GM21423 (cell line): ENCODE measurements at regions not wholly inside any gene's neighbourhood (a gene's known extent, or its start where the extent isn't known, plus 50 kb on each side); places are given as distances from the start of the nearest gene placed in this dataset.
A peak's percentile ranks its signal among the peaks of the same experiment; 100 is the strongest.

Source experiments
- ATAC-seq: cut with Tn5 transposase; IDR thresholded peaks from one replicate; pipeline ENCODE4 v1.9.1; 2021; ENCODE audit warnings: mild to moderate bottlenecking, moderate library complexity; ENCODE audit not compliant: unreplicated experiment

DNA sequence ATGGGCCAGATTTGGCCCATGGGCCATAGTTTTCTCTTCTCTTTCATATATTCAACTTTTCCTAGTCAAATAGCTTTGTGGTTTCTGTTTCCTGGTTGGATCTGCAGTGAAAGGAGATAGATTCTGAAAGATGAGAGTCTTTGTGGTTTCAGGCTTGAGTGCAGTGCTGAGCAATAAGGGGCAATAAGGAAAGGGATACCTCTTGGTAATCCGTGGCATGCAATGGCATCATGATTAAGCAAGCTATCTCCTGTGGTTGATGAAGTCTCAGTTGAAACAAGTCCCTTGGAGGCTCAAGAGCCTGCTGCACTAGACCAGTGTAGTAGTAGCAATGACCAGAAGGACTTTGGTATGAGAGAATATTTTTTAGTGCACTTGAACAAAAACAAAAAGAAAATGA is 187.7 kb upstream of the CNTNAP2 start:
- ATAC-seq: no peak

DNA sequence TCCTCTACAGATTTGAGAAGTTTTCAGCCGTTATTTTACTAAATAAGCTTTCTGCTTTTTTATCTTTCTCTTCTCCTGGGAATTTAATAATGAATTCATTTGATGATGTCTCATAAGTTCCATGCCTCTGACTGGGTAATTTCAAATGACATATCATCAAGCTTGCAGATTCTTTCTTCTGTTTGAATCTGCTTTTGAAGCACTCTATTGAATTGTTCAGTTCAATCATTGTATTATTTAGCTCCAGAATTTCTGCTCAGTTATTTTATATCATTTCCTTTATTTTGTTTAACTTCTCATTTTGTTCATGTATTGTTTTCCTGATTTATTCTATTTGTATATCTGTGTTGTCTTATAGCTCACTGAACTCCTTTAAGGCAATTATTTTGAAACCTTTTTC is 196.9 kb upstream of the CNTNAP2 start:
- no peak for ATAC-seq

DNA sequence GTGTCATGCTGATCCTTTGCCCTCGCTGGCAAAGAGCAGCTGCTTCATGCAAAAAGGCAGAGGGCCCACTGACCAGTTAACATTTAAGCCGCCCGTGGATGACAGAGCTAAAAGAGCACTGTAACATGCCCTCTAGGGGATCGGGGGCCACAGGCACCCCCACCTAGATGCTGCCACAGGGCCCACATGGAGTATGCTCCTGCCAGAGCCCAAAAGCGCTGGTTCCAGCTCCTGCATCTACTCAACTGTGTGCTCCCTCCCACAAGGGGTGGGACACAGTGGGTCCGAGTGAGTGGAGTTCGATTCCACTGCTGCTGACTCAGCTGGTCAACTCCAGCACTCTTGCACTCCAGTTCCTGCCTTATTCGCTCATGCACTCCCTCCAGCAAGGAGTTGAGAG is 199.8 kb upstream of the CNTNAP2 start:
- ATAC-seq: no peak

GRCh38 chr7:145915679-145916078 is 200.9 kb upstream of the CNTNAP2 start:
- no peak for ATAC-seq

DNA sequence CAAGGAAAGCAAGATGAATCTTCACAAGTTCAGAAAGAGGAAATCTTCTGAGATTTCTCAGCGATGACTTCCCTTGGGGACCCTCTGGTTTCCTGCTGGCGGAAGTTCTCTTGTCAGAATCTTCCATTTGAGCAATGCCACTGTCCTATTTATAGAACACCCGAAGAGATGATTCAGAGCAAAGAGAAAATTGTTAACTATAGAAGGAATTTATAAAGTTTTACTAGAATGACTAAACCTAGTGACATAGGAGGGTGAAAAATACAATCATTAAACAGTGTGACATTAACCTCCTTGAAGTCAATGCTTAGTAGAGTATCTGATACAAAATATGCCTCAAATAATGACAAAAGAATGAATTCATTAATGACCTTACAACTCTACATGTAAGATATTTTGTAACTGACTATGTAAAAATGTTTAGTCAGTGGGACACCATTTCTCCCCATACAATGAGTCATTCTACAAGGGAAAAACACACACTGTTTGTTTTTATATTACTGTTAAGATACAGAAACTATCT is 206.5 kb upstream of the CNTNAP2 start:
- peak; percentile 95 for ATAC-seq

- no peak for ATAC-seq
These were observed 212.9 kb upstream of the CNTNAP2 start for GRCh38 chr7:145903658-145904057.

- no peak for ATAC-seq
These were observed 214.5 kb upstream of the CNTNAP2 start for GRCh38 chr7:145902123-145902522.

DNA sequence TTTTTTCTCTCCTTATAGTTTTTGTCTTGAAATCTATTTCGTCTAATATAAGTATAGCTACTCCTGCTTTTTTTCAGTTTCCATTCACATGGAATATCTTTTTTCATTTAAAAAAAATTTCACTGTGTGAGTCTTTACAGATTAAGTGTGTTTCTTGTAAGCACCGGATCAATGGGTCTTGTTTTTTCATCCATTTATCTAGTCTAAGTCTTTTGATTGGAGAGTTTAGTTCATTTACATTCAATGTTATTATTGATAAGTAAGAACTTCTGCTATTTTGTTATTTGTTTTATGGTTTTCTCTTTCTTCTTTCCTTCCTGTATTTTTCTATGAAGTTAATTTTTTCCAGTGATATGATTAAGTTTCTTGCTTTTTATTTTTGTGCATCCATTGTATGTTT is 216.7 kb upstream of the CNTNAP2 start:
- ATAC-seq: no peak

DNA sequence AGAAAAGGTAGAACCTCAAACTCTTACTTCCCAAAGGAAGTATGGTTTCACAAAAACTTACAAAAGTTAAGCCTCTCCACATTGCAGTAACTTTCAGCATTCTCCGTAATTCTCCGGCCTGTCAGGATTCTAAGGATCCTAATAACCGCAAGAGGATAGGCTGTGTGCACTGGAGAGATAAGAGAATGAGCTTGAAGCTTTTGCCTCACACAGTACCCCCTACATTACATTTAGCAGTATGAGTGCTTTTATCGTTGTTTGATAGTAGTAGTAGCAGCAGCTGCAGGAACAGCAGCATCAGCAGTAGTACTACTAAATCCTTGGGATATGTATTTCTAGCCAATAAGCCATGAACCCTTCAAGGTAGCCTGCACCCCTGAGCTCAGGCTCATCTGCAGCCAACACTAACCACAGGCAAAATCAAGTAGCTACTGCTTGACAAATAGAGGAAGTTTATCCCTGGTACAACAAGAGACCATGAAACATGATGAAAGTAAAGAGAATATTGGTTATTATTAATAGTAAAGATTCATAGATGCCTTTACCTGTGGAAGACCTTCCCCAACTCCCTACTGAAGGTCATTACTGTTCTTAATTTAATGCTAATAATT is 222.6 kb upstream of the CNTNAP2 start:
- ATAC-seq: no peak

DNA sequence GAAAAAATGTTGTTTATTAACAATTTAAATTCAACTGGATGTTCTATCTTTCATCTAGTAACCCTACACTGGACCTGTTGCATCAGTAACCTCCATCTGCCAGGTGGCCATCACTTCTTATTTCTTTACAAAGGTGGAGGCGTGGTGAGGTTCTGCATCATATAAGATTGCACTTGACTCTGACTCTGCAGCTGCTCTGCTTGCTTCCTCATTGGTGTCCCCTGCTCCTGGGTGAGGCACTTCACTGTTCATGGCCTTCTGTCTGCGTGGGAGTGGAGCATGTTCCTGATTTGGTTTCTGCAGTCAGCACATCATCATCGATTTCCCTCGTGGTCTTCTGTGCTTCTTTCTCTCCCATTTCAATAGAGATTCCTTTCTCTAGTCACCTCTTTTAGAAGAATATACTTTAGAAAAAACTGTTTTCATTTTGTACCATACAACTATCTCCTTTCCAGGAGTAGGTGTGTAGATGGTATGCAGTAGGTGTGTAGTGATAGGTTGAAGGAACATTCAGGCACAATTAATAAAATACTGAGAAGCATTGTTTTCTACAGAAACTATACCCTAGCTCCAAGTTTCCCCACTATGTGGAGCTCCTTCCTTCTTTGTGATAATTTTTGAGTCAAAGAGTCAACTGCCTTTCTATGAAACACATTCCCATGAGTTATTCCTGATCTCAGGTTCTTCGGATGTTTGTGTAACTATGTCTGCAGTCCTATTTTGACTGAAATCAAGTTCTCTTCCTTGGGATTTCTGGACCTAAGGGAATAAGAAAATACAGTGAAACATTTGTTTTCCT is 231.7 kb upstream of the CNTNAP2 start:
- ATAC-seq: no peak

- no peak for ATAC-seq
These were observed 240.2 kb upstream of the CNTNAP2 start for GRCh38 chr7:145876376-145876775.

- no peak for ATAC-seq
These were observed 241.3 kb upstream of the CNTNAP2 start for GRCh38 chr7:145875267-145875666.

DNA sequence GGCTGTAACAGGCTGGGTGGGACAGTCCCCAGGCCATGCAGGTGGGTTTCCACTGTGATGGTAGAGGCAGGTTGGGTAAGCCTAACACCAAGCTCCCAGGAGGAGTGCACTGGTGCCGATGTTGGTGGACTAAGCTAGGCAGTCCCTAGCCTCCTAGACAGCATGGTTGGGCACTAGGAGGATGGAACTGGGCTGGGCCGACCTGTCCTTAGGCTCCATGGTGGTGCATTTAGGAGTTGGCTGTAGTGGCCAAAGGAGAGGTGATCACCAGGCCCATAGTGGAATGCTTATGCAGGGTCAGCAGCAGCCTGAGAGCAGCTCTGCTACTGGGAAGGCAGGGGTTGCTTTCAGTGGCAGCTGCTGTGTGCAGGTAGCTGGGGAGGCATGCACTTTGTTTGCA is 247.7 kb upstream of the CNTNAP2 start:
- no peak for ATAC-seq

DNA sequence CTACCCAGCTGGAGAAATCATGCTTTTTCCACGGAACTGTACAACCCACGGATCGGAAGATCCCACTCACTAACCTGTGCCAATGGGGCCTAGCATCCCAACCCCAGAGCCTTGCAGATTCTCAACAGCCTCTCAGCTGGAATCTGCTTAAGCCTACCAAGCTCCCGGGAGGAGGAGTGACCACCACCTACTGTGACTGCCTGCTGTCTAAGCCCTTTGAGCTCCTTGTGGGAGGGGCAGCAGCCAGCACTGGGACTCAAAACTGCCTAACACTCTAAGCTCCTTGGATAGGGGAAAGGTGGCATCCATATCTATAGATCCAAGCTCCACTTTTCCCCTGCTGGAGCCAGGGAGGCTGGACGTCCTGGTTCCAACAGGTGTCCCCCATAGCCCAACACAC is 254.4 kb upstream of the CNTNAP2 start:
- ATAC-seq: no peak

- no peak for ATAC-seq
These were observed 255.8 kb upstream of the CNTNAP2 start for GRCh38 chr7:145860809-145861208.

DNA sequence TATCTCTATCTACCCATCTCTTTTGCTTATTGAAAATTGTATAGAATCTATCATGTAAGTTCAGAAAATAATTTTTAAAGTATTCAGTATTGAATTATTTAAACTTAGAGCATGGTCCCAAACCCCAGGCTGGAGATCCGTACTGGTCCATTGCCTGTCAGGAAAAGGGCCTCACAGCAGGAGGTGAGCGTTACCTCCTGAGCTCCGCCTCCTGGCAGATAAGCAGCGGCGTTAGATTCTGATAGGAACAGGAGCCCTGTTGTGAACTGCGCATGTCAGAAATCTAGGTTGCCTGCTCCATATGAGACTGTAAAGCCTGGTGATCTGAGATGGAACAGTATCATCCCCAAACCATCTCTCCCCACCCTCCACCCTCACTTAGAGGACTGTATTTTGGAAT is 266.0 kb upstream of the CNTNAP2 start:
- no peak for ATAC-seq

- no peak for ATAC-seq
These were observed 267.9 kb upstream of the CNTNAP2 start for GRCh38 chr7:145848691-145849090.

GRCh38 chr7:145845345-145845744 is 271.3 kb upstream of the CNTNAP2 start:
- ATAC-seq: no peak

DNA sequence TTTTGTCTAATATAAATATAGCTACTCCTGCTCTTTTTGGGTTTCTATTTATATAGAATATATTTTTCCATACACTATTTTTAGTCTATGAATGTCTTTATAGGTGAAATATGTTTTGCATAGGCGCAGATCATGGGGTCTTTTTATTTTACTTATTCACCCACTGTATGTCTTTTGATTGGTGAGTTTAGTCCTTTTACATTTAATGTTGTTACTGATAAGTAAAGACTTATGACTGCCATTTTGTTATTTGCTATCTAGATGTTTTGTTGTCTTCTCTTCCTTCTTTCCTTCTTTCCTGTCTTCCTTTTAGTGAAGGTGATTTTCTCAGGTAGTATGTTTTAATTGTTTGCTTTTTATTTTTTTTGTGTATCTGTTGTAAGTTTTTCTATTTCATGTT is 276.8 kb upstream of the CNTNAP2 start:
- ATAC-seq: no peak

- ATAC-seq: no peak
These were observed 284.9 kb upstream of the CNTNAP2 start for GRCh38 chr7:145831616-145832206.

- ATAC-seq: no peak
These were observed 298.9 kb upstream of the CNTNAP2 start for GRCh38 chr7:145817687-145818086.

DNA sequence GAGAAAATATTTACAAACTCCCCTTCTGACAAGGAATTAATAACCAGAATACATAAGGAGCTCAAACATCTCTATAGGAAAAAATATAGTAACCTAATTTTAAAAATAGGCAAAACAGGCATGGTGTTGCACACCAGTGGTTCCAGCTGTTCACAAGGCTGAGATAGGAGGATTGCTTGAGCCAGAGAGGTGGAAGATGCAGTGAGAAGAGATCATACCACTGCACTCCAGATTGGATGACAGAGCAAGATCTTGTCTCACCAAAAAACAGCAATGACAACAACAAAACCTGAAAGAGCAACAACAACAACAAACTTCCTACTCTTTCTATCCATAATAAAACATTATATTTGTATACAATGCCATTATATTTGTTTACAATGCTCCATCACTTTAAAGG is 304.4 kb upstream of the CNTNAP2 start:
- ATAC-seq: no peak
